Fibroblast of the aortic adventitia (primary cell): ENCODE measurements at regions not wholly inside any gene's neighbourhood (a gene's known extent, or its start where the extent isn't known, plus 50 kb on each side); places are given as distances from the start of the nearest gene placed in this dataset.

Source experiments
- DNase-seq: peaks from one replicate; pipeline ENCODE4 v3.0.0-alpha.2; 2010; ENCODE audit warnings: low read depth
- H3K4me3 ChIP-seq: 2 replicates; pipeline ENCODE4 v1.5.1; 2011; ENCODE audit warnings: low read depth, mild to moderate bottlenecking, control low read depth, low read length, moderate library complexity
- TF ChIP-seq, protein P1 (sequence below): IDR thresholded peaks from 2 replicates; pipeline ENCODE4 v1.5.1; 2011; ENCODE audit warnings: mild to moderate bottlenecking, low read length, control low read depth, inconsistent platforms; ENCODE audit not compliant: insufficient read depth

DNA sequence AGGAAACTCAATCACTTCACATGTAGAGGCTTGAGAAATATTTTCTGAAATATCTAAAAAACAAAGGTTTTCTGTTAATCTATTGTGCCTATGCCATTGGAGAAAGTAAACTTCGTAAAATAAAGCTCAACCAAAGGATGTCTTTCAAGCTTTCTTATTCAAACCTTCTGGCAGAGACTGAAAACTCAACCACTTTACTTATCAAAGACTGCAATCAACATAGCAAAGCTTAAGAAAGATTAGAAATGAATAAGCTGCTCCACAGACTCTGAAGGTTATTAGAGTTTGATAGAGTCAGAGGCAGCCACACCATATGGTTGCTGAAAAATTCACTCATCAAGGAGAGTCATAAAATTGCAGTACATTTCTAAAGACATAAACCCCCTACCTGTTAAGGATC is 245.8 kb upstream of the MEOX2 start:
- no peak for DNase-seq
- no peak overlapping the region for H3K4me3 ChIP-seq
- TF ChIP-seq, protein P1, sequence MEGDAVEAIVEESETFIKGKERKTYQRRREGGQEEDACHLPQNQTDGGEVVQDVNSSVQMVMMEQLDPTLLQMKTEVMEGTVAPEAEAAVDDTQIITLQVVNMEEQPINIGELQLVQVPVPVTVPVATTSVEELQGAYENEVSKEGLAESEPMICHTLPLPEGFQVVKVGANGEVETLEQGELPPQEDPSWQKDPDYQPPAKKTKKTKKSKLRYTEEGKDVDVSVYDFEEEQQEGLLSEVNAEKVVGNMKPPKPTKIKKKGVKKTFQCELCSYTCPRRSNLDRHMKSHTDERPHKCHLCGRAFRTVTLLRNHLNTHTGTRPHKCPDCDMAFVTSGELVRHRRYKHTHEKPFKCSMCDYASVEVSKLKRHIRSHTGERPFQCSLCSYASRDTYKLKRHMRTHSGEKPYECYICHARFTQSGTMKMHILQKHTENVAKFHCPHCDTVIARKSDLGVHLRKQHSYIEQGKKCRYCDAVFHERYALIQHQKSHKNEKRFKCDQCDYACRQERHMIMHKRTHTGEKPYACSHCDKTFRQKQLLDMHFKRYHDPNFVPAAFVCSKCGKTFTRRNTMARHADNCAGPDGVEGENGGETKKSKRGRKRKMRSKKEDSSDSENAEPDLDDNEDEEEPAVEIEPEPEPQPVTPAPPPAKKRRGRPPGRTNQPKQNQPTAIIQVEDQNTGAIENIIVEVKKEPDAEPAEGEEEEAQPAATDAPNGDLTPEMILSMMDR: no peak

DNA sequence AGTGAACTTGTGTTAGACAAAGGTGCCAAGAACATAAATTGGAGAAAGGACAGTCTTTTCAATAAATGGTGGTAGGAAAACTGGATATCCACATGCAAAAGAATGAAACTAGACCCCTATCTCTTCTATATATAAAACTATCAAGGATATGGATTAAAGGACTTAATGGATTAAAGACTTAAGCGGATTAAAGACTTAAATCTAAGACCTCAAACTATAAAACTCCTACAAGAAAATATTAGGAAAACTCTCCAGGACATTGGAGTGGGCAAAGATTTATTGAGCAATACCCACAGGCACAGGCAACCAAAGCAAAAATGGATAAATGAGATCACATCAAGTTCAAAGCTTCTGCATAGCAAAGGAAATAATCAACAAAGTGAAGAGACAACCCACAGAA is 242.9 kb upstream of the MEOX2 start:
- H3K4me3 ChIP-seq: no peak overlapping the region
- no peak for DNase-seq
- TF ChIP-seq, protein P1: no peak

DNA sequence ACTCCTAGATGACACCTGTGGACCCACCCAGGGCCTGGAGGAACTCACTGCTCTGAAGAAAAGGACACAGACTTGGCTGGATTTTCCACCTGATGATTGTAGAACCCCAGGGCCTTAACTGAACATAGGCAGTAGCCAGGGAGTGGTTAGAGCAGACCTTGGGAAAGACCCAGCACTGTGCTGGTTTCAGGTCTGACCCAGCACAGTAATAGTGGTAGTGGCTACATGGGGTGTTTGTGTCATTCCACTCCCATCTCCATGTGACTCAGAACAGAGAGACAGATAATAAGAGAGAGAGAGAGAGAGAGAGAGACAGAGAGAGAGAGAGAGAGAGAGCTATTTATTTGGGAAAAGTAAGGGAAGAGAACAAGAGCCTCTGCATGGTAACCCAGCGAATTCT is 239.1 kb upstream of the MEOX2 start:
- DNase-seq: no peak
- TF ChIP-seq, protein P1: no peak
- H3K4me3 ChIP-seq: no peak overlapping the region

DNA sequence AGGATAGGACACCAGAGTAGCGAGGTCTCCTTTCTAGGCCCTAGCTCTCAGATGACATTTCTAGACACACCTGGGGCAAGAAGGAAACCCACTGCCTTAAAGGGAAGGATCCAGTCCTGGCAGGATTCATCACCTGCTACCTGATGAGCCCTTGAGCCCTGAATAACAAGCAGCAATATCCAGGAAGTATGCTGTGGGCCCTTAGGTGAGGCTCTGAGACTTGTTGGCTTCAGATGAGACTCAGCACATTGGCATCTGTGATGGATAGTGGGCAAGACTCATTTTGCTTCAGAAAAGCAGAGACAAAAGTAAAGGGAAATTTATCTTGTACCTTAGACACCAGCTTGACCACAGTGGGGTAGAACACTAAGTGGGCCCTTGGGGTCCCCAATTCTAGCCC is 238.4 kb upstream of the MEOX2 start:
- TF ChIP-seq, protein P1: no peak
- H3K4me3 ChIP-seq: no peak overlapping the region
- DNase-seq: no peak

DNA sequence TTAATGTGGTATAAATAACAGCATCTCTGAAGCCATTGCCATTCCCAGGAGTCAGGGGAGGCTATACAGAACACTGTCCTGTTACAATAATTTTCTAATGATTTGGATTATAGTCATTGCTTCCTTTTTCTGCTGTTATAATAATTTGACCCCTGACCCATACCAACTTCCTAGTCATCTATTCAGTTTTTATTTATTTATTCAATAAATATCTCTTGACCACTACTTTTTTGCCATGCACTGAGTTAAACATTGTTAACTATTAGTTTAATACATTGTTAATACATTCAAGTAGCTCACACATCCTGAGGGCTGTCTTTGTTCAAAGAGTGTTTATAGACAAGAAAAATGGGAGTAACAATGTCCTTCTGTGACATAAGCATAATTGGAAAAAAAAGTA is 235.5 kb upstream of the MEOX2 start:
- no peak for DNase-seq
- no peak overlapping the region for H3K4me3 ChIP-seq
- TF ChIP-seq, protein P1: no peak

DNA sequence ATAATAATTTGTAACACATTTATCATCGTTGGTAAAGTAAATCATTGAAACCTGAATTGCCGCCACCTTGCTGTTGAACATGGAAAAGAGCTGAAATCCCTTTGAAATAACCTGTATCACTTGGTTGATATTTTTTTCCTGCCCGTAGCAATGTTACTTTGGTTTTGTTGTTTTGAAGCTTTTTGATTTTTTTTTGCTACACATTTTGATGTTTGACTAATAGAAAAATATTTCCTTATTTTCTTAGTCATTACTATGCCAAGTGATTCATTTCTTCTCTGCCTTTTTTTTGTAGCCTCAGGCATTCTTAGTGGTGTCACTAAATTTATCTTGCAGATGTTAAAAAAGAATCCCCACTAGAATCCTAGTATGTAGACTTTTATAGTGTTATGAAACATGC is 235.1 kb upstream of the MEOX2 start:
- DNase-seq: peak; percentile 69
- no peak overlapping the region for H3K4me3 ChIP-seq
- TF ChIP-seq, protein P1: no peak

DNA sequence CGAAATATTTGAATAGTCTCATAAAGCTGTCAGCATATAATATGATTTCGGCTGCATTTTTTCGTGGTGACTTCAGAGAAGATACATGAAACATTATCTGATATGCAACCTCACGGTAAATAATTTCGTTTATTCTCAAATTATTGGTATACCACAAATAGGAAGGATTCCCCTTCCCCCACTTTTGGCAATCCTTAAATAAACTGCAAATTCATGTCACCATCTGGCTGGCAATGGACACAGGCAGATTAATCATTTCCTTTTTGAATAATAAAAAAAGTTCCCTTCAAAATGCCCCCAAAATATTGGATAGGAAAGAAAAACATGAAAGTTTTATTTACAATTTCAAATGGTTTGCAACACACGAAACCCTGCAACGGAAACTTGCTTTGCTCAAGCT is 234.5 kb upstream of the MEOX2 start:
- TF ChIP-seq, protein P1: no peak
- H3K4me3 ChIP-seq: no peak overlapping the region
- no peak for DNase-seq
